ENCODE measurements at regions not wholly inside any gene's neighbourhood (a gene's known extent, or its start where the extent isn't known, plus 50 kb on each side); places are given as distances from the start of the nearest gene placed in this dataset.
"Not testable (repeated sequence)": the region's sequence is repeated elsewhere in the genome, so short reads cannot be mapped to it uniquely, and the experiment has no call there.

- H3K36me3 ChIP-seq: no peaks in the 10 kb centered on the region
- no peaks in the 10 kb centered on the region for H3K9me3 ChIP-seq
- no peaks in the 10 kb centered on the region for H3K27me3 ChIP-seq
- no peak for DNase-seq (ENCODE audit: low spot score)
- H3K4me1 ChIP-seq: no peaks in the 10 kb centered on the region
- no peak overlapping the region for H3K4me3 ChIP-seq
- H3K27ac ChIP-seq: no peak overlapping the region
- TF ChIP-seq CTCF (IDR thresholded peaks at IDR 0.05): no peak
These were observed 1694.7 kb upstream of the LRRTM3 start for GRCh38 chr10:65231148-65231547.

GRCh38 chr10:65234261-65234660 lies 1691.6 kb upstream of the LRRTM3 start:
- H3K4me3 ChIP-seq: no peak overlapping the region
- H3K9me3 ChIP-seq: no peaks in the 10 kb centered on the region
- TF ChIP-seq CTCF (IDR thresholded peaks at IDR 0.05): no peak
- no peaks in the 10 kb centered on the region for H3K27me3 ChIP-seq
- no peak for DNase-seq (ENCODE audit: low spot score)
- H3K27ac ChIP-seq: no peak overlapping the region
- H3K36me3 ChIP-seq: no peaks in the 10 kb centered on the region
- no peaks in the 10 kb centered on the region for H3K4me1 ChIP-seq

GRCh38 chr10:65235266-65235665 lies 1690.6 kb upstream of the LRRTM3 start:
- Histone ChIP-seq H3K4me3 (no peak overlapping the region), H3K27ac (no peak overlapping the region), H3K9me3 (no peaks in the 10 kb centered on the region), H3K27me3 (no peaks in the 10 kb centered on the region), H3K4me1 (no peaks in the 10 kb centered on the region), H3K36me3 (no peaks in the 10 kb centered on the region)
- no peak for DNase-seq (ENCODE audit: low spot score)
- TF ChIP-seq CTCF (IDR thresholded peaks at IDR 0.05): no peak

DNA sequence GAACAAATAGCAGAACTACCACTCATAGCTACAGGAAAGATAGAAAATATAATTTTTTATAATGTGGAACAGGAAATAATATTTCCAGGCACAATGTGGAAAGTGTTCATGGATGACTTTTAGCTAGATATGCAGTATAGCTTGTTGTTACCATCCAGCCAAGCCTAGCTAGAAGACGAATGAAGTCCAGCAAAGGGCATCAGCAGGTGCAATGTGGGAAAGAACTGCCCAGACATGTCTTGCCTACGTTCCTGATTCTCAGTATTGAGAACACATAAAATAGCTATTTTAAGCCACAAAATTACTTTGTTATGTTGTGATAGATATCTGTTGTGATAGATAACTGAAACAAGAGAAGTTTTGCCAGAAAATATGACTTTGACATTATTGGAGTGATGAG lies 1690.0 kb upstream of the LRRTM3 start:
- Histone ChIP-seq H3K4me3 (no peak overlapping the region), H3K36me3 (no peaks in the 10 kb centered on the region), H3K27ac (no peak overlapping the region), H3K9me3 (no peaks in the 10 kb centered on the region), H3K27me3 (no peaks in the 10 kb centered on the region), H3K4me1 (no peaks in the 10 kb centered on the region)
- no peak for TF ChIP-seq CTCF (IDR thresholded peaks at IDR 0.05)
- DNase-seq (ENCODE audit: low spot score): no peak

- no peak for TF ChIP-seq CTCF (IDR thresholded peaks at IDR 0.05)
- H3K9me3 ChIP-seq: no peaks in the 10 kb centered on the region
- no peaks in the 10 kb centered on the region for H3K4me1 ChIP-seq
- H3K27ac ChIP-seq: no peak overlapping the region
- no peak overlapping the region for H3K4me3 ChIP-seq
- H3K27me3 ChIP-seq: no peaks in the 10 kb centered on the region
- H3K36me3 ChIP-seq: no peaks in the 10 kb centered on the region
- no peak for DNase-seq (ENCODE audit: low spot score)
These were observed 1660.3 kb upstream of the LRRTM3 start for GRCh38 chr10:65265451-65265954.

DNA sequence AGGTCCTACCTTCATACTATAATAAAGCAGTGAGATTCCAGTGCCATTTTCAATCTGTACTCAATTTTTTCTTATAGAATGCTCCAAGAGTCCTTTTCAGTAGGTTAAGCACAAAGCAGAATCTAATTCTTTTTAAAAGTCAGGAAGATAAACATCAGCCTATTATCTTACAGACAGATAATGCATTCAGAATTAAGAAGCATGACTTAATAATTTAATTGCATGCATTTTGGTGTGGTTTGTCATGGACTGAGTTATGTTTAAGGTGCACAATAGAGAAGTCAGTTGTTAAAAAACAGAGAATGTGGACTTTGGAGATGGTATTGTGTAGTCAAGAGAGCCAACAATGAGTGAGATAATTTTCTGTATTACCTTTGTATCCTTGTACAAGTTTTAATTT lies 1656.3 kb upstream of the LRRTM3 start:
- not testable (repeated sequence) for H3K36me3 ChIP-seq; H3K4me3 ChIP-seq; H3K4me1 ChIP-seq; H3K27ac ChIP-seq; DNase-seq (ENCODE audit: low spot score); H3K27me3 ChIP-seq; H3K9me3 ChIP-seq
